Liver (tissue), 7 donors: ENCODE measurements at regions not wholly inside any gene's neighbourhood (a gene's known extent, or its start where the extent isn't known, plus 50 kb on each side); places are given as distances from the start of the nearest gene placed in this dataset.

Experiments used
- DNase-seq: peaks from one replicate; pipeline ENCODE4 v3.0.0-alpha.2; 2017; ENCODE audit warnings: low spot score
- H3K27ac ChIP-seq, 2 donors: one replicate each; pipeline ENCODE4 v1.7.0; 2013; ENCODE audit warnings: inconsistent platforms in 2 of 2, low read length in 2 of 2, control low read depth in 1 of 2, low read depth in 1 of 2, mild to moderate bottlenecking in 1 of 2
- H3K27me3 ChIP-seq, 4 donors: one replicate each; pipeline versions ENCODE4 v1.6.1 to v1.7.0; 2013; ENCODE audit warnings: low read length in 3 of 4, inconsistent platforms in 1 of 4, mild to moderate bottlenecking in 1 of 4, moderate library complexity in 1 of 4; ENCODE audit not compliant: control insufficient read depth in 4 of 4, insufficient read depth in 4 of 4
- H3K36me3 ChIP-seq, 4 donors: one replicate each; pipeline versions ENCODE4 v1.6.1 to v1.7.0; 2013; ENCODE audit warnings: low read length in 3 of 4, mild to moderate bottlenecking in 3 of 4, low read depth in 1 of 4, moderate library complexity in 1 of 4; ENCODE audit not compliant: control insufficient read depth in 4 of 4, insufficient read depth in 3 of 4
- H3K4me1 ChIP-seq, 4 donors: one replicate each; pipeline versions ENCODE4 v1.6.1 to v1.7.0; 2013; ENCODE audit warnings: low read length in 3 of 4, mild to moderate bottlenecking in 3 of 4, moderate library complexity in 1 of 4; ENCODE audit not compliant: control insufficient read depth in 4 of 4, insufficient read depth in 4 of 4
- H3K4me3 ChIP-seq, 3 donors: one replicate each; pipeline versions ENCODE4 v1.6.1 to v1.7.0; 2013; ENCODE audit warnings: low read length in 3 of 3, control low read depth in 1 of 3, low read depth in 1 of 3, mild to moderate bottlenecking in 1 of 3
- H3K9ac ChIP-seq, 2 donors: one replicate each; pipeline ENCODE4 v1.7.0; 2013; ENCODE audit warnings: low read length in 2 of 2, mild to moderate bottlenecking in 2 of 2, moderate library complexity in 2 of 2, control low read depth in 1 of 2, low read depth in 1 of 2
- H3K9me3 ChIP-seq, 4 donors: one replicate each; pipeline versions ENCODE4 v1.6.1 to v1.7.0; 2013; ENCODE audit warnings: low read length in 3 of 4; ENCODE audit not compliant: control insufficient read depth in 4 of 4
- ATF3 ChIP-seq: IDR thresholded peaks from 2 replicates; pipeline ENCODE4 v1.6.1; 2016; ENCODE audit warnings: antibody characterized with exemption
- CTCF ChIP-seq: fragments of 150-350 bp; IDR thresholded peaks from 2 replicates; pipeline ENCODE4 v1.5.1; 2017; ENCODE audit warnings: improper control_type of control experiment, low read depth, low read length; ENCODE audit not compliant: missing input control
- EGR1 ChIP-seq, 2 donors: IDR thresholded peaks; 2 replicates each; pipeline ENCODE4 v1.6.1; 2016 to 2018; ENCODE audit warnings: antibody characterized with exemption in 2 of 2, low read depth in 2 of 2
- FOXA1 ChIP-seq: IDR thresholded peaks from 2 replicates; pipeline ENCODE4 v1.6.1; 2016; ENCODE audit warnings: antibody characterized with exemption
- FOXA2 ChIP-seq: IDR thresholded peaks from 2 replicates; pipeline ENCODE4 v1.6.1; 2016; ENCODE audit warnings: antibody characterized with exemption
- GABPA ChIP-seq, 2 donors: IDR thresholded peaks in 1 of 2; conservative IDR thresholded peaks in 1 of 2; 2 replicates each; pipeline ENCODE4 v1.6.1; 2016; ENCODE audit warnings: antibody characterized with exemption in 2 of 2, mild to moderate bottlenecking in 1 of 2, moderate library complexity in 1 of 2
- HNF4A ChIP-seq, 2 donors: conservative IDR thresholded peaks; 2 replicates each; pipeline ENCODE4 v1.6.1; 2016; ENCODE audit warnings: antibody characterized with exemption in 2 of 2, mild to moderate bottlenecking in 2 of 2
- HNF4G ChIP-seq: IDR thresholded peaks from 2 replicates; pipeline ENCODE4 v1.6.1; 2016; ENCODE audit warnings: antibody characterized with exemption
- JUND ChIP-seq, 2 donors: IDR thresholded peaks; 2 replicates each; pipeline ENCODE4 v1.6.1; 2016; ENCODE audit warnings: antibody characterized with exemption in 2 of 2
- MAX ChIP-seq: IDR thresholded peaks from 2 replicates; pipeline ENCODE4 v1.6.1; 2016; ENCODE audit warnings: antibody characterized with exemption
- NR2F2 ChIP-seq: IDR thresholded peaks from 2 replicates; pipeline ENCODE4 v1.6.1; 2016; ENCODE audit warnings: antibody characterized with exemption
- RAD21 ChIP-seq, 2 donors: IDR thresholded peaks; 2 replicates each; pipeline ENCODE4 v1.6.1; 2016; ENCODE audit warnings: antibody characterized with exemption in 2 of 2, mild to moderate bottlenecking in 2 of 2
- REST ChIP-seq: IDR thresholded peaks from 2 replicates; pipeline ENCODE4 v1.6.1; 2016; ENCODE audit warnings: antibody characterized with exemption, mild to moderate bottlenecking
- RXRA ChIP-seq, 2 donors: IDR thresholded peaks; 2 replicates each; pipeline ENCODE4 v1.6.1; 2017 to 2018; ENCODE audit warnings: antibody characterized with exemption in 2 of 2, mild to moderate bottlenecking in 1 of 2
- SP1 ChIP-seq: IDR thresholded peaks from 2 replicates; pipeline ENCODE4 v1.6.1; 2018; ENCODE audit warnings: antibody characterized with exemption, mild to moderate bottlenecking
- TAF1 ChIP-seq: conservative IDR thresholded peaks from 2 replicates; pipeline ENCODE4 v1.6.1; 2016; ENCODE audit warnings: antibody characterized with exemption, mild to moderate bottlenecking
- YY1 ChIP-seq: IDR thresholded peaks from 2 replicates; pipeline ENCODE4 v1.6.1; 2016; ENCODE audit warnings: antibody characterized with exemption, mild to moderate bottlenecking
- ZBTB33 ChIP-seq: IDR thresholded peaks from 2 replicates; pipeline ENCODE4 v1.6.1; 2016; ENCODE audit warnings: antibody characterized with exemption
- donor health status: healthy.
- donor health status: healthy.
- donor health status: healthy.
- donor health status: healthy.

- Histone ChIP-seq H3K36me3 (peaks cover 0 to 2% (median 0%) of the 10 kb centered on the region in 4 donors), H3K27me3 (no peaks in the 10 kb centered on the region), H3K4me1 (peaks cover 0 to 22% (median 21%) of the 10 kb centered on the region in 4 donors), H3K9me3 (no peaks in the 10 kb centered on the region), H3K27ac (peak overlapping the region; percentile 33 to 51), H3K4me3 (no peak overlapping the region), H3K9ac (no peak overlapping the region)
- DNase-seq: no peak
- no peak for TF ChIP-seq SP1
- no peak for TF ChIP-seq NR2F2
- TF ChIP-seq EGR1 (IDR thresholded peaks at IDR 0.05; ENCODE audit: low read depth in 2 of 2): no peak
- no peak for TF ChIP-seq RXRA (IDR thresholded peaks at IDR 0.05)
- no peak for TF ChIP-seq RAD21 (IDR thresholded peaks at IDR 0.05)
- no peak for TF ChIP-seq YY1
- TF ChIP-seq GABPA (IDR thresholded peaks at IDR 0.05 in 1 of 2, conservative IDR thresholded peaks at IDR 0.05 in 1 of 2): no peak
- no peak for TF ChIP-seq ATF3
- no peak for TF ChIP-seq HNF4G
- TF ChIP-seq JUND (IDR thresholded peaks at IDR 0.05): no peak
- TF ChIP-seq HNF4A (conservative IDR thresholded peaks at IDR 0.05): no peak
- peak; percentile 73 for TF ChIP-seq REST
- TF ChIP-seq FOXA1: peak; percentile 66
- peak; percentile 56 for TF ChIP-seq FOXA2
- no peak for TF ChIP-seq CTCF
- peak; percentile 15 for TF ChIP-seq MAX
- TF ChIP-seq TAF1: no peak
- no peak for TF ChIP-seq ZBTB33
Observed at GRCh38 chr5:68681929-68682328, 411.9 kb upstream of the SLC30A5 start.
